A673 (cell line): ENCODE measurements at regions not wholly inside any gene's neighbourhood (a gene's known extent, or its start where the extent isn't known, plus 50 kb on each side); places are given as distances from the start of the nearest gene placed in this dataset.

Experiments used
- BruUV-seq: library from RNA; stranded (reverse); fragments of 400-500 nt; replicated peaks from 2 replicates; lab custom pipeline; 2021; lab: Mats Ljungman, UMichigan
- CTCF ChIA-PET: fragments of 300-600 bp; sonication (Branson Sonifier 250); formaldehyde crosslinking; loops from one replicate; lab custom pipeline; 2022; ENCODE audit warnings: antibody characterized with exemption; lab: Charles Lee
- POLR2A ChIA-PET: fragments of 300-600 bp; sonication (Branson Sonifier 250); formaldehyde crosslinking; loops from one replicate; lab custom pipeline; 2022; ENCODE audit warnings: antibody characterized with exemption; ENCODE audit not compliant: low non-redundant PET; lab: Charles Lee
- DNase-seq: peaks from one replicate; pipeline ENCODE4 v3.0.0-alpha.2; 2015; ENCODE audit warnings: low spot score
- H3K27ac ChIP-seq: fragments of 200-600 bp; sonication (generic); 2 replicates; pipeline ENCODE4 v1.5.1; 2016; ENCODE audit warnings: mixed run types, low read depth, mild to moderate bottlenecking, mixed read lengths, antibody characterized with exemption, low read length; ENCODE audit not compliant: poor library complexity, severe bottlenecking
- H3K27me3 ChIP-seq: fragments of 200-600 bp; sonication (generic); replicated peaks from 2 replicates; pipeline ENCODE4 v1.6.1; 2017; ENCODE audit warnings: mixed run types, low read depth, mild to moderate bottlenecking, mixed read lengths, antibody characterized with exemption, low read length; ENCODE audit not compliant: insufficient read depth, poor library complexity
- H3K36me3 ChIP-seq: fragments of 200-600 bp; sonication (generic); 2 replicates; pipeline ENCODE4 v1.6.1; 2016; ENCODE audit warnings: mixed run types, mild to moderate bottlenecking, mixed read lengths, antibody characterized with exemption, low read length; ENCODE audit not compliant: insufficient read depth, poor library complexity, severe bottlenecking
- H3K4me1 ChIP-seq: fragments of 200-600 bp; sonication (generic); 2 replicates; pipeline ENCODE4 v1.6.1; 2017; ENCODE audit warnings: mixed run types, mild to moderate bottlenecking, mixed read lengths, antibody characterized with exemption, low read length; ENCODE audit not compliant: insufficient read depth, poor library complexity, severe bottlenecking
- H3K4me3 ChIP-seq: fragments of 200-600 bp; sonication (generic); 2 replicates; pipeline ENCODE4 v1.5.1; 2016; ENCODE audit warnings: low read depth, mixed run types, mild to moderate bottlenecking, mixed read lengths, low read length; ENCODE audit not compliant: poor library complexity, severe bottlenecking
- H3K9me3 ChIP-seq: fragments of 200-600 bp; sonication (generic); 2 replicates; pipeline ENCODE4 v1.6.1; 2016; ENCODE audit warnings: mixed run types, low read depth, mild to moderate bottlenecking, mixed read lengths, antibody characterized with exemption, low read length; ENCODE audit not compliant: poor library complexity, severe bottlenecking
- CTCF ChIP-seq: fragments of 300-800, 200-600 bp; sonication (generic); conservative IDR thresholded peaks from 2 replicates; pipeline ENCODE4 v1.5.1; 2017; ENCODE audit warnings: low read depth, mild to moderate bottlenecking, antibody characterized with exemption, low read length, moderate library complexity, mixed read lengths
- EZH2 ChIP-seq: fragments of 200-600 bp; sonication (generic); IDR thresholded peaks from 2 replicates; pipeline ENCODE4 v1.6.1; 2017; ENCODE audit warnings: borderline replicate concordance, low read depth, mild to moderate bottlenecking, mixed read lengths, antibody characterized with exemption, low read length; ENCODE audit not compliant: poor library complexity, severe bottlenecking
- intact Hi-C: fragments of 100-400 bp; cut with micrococcal nuclease; formaldehyde crosslinking; loops from one replicate; pipeline ENCODE4 v1.10.0; 2022; ENCODE audit not compliant: unreplicated experiment

GRCh38 chr3:15886521-15886920 lies 88.7 kb upstream of the ANKRD28 start:
- ChIA-PET POLR2A (no interaction called here), CTCF (no interaction called here)
- no peaks in the 10 kb centered on the region for H3K36me3 ChIP-seq
- no TSS peak for BruUV-seq
- intact Hi-C loops = no loop called here
- no peaks in the 10 kb centered on the region for H3K9me3 ChIP-seq
- TF ChIP-seq EZH2 = no peak
- TF ChIP-seq CTCF = no peak
- no peaks in the 10 kb centered on the region for H3K4me1 ChIP-seq
- H3K27ac ChIP-seq = no peak overlapping the region
- no peak overlapping the region for H3K4me3 ChIP-seq
- H3K27me3 ChIP-seq = no peaks in the 10 kb centered on the region
- DNase-seq = no peak

- no peak for DNase-seq
- H3K27me3 ChIP-seq = no peaks in the 10 kb centered on the region
- CTCF ChIA-PET = no interaction called here
- no TSS peak for BruUV-seq
- H3K9me3 ChIP-seq = no peaks in the 10 kb centered on the region
- POLR2A ChIA-PET = no interaction called here
- no peak overlapping the region for H3K4me3 ChIP-seq
- no peaks in the 10 kb centered on the region for H3K4me1 ChIP-seq
- TF ChIP-seq EZH2 = no peak
- TF ChIP-seq CTCF = no peak
- H3K27ac ChIP-seq = no peak overlapping the region
- H3K36me3 ChIP-seq = no peaks in the 10 kb centered on the region
- intact Hi-C loops = no loop called here
These were observed 89.5 kb upstream of the ANKRD28 start for GRCh38 chr3:15887261-15887660.

GRCh38 chr3:15889936-15890335 lies 92.2 kb upstream of the ANKRD28 start:
- no peaks in the 10 kb centered on the region for H3K36me3 ChIP-seq
- H3K27ac ChIP-seq = no peak overlapping the region
- no TSS peak for BruUV-seq
- intact Hi-C loops = no loop called here
- no peaks in the 10 kb centered on the region for H3K9me3 ChIP-seq
- TF ChIP-seq EZH2 = no peak
- TF ChIP-seq CTCF = no peak
- H3K27me3 ChIP-seq = no peaks in the 10 kb centered on the region
- no peak overlapping the region for H3K4me3 ChIP-seq
- DNase-seq = no peak
- H3K4me1 ChIP-seq = no peaks in the 10 kb centered on the region
- CTCF ChIA-PET = no interaction called here
- POLR2A ChIA-PET = interaction anchor here (0.6 kb wide), 2 partner anchors 249 to 323 kb away, joined by 6 to 8 read pairs; no protein-coding TSS in a partner anchor
